GM12892 (cell line): ENCODE measurements at regions not wholly inside any gene's neighbourhood (a gene's known extent, or its start where the extent isn't known, plus 50 kb on each side); places are given as distances from the start of the nearest gene placed in this dataset.

Experiments used
- POLR2A ChIP-seq: IDR thresholded peaks from 2 replicates; pipeline ENCODE4 v1.6.1; 2011; ENCODE audit warnings: low read depth, low read length, control low read depth
- POLR2AphosphoS5 ChIP-seq: IDR thresholded peaks from 2 replicates; pipeline ENCODE4 v1.6.1; 2011; ENCODE audit warnings: low read depth, low read length, control low read depth
- TAF1 ChIP-seq: IDR thresholded peaks from 2 replicates; pipeline ENCODE4 v1.6.1; 2011; ENCODE audit warnings: low read depth, mild to moderate bottlenecking, control low read depth, low read length, borderline replicate concordance

DNA sequence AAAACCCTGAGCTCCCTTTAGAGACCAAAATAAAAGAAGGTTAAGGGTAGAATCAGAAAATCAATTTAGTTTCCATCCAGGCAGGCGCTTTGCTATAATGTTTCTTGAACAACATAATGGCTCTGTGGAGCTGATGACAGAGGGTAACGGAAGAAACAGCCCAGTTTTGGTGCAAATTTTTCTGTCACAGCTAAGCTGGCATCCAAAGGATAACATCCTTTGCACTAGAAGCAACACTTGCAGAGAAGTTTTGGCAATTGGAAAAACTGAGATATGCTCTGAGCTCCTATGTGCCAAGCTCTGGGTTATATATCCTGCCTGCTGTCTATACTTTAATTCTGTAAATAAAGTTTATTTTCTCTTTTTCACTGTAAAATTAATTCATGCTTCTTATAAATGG is 495.3 kb upstream of the API5 start:
- TF ChIP-seq POLR2A (no peak), POLR2AphosphoS5 (no peak), TAF1 (no peak)
